GM23338 (cell line): ENCODE measurements at regions not wholly inside any gene's neighbourhood (a gene's known extent, or its start where the extent isn't known, plus 50 kb on each side); places are given as distances from the start of the nearest gene placed in this dataset.

Experiments used
- ETS1 ChIP-seq: IDR thresholded peaks from 2 replicates; pipeline ENCODE4 v1.6.1; 2016; ENCODE audit warnings: antibody characterized with exemption
- EZH2 ChIP-seq: fragments of 200-600 bp; sonication (generic); IDR thresholded peaks from one replicate; pipeline ENCODE4 v1.8.0; 2017; ENCODE audit warnings: antibody characterized with exemption, mild to moderate bottlenecking, low read depth; ENCODE audit not compliant: unreplicated experiment
- EZH2phosphoT487 ChIP-seq: fragments of 200-600 bp; sonication (generic); IDR thresholded peaks from one replicate; pipeline ENCODE4 v1.8.1; 2018; ENCODE audit warnings: antibody characterized with exemption; ENCODE audit not compliant: unreplicated experiment
- JUNB ChIP-seq: IDR thresholded peaks from one replicate; pipeline ENCODE4 v1.6.1; 2016; ENCODE audit warnings: antibody characterized with exemption; ENCODE audit not compliant: unreplicated experiment
- NANOG ChIP-seq: IDR thresholded peaks from 2 replicates; pipeline ENCODE4 v1.6.1; 2016; ENCODE audit warnings: antibody characterized with exemption, borderline replicate concordance
- POLR2AphosphoS5 ChIP-seq: IDR thresholded peaks from 2 replicates; pipeline ENCODE4 v1.6.1; 2016; ENCODE audit warnings: antibody characterized with exemption, low read depth
- REST ChIP-seq: IDR thresholded peaks from one replicate; pipeline ENCODE4 v1.6.1; 2018; ENCODE audit warnings: antibody characterized with exemption; ENCODE audit not compliant: unreplicated experiment
- ZNF331 ChIP-seq: fragments of 250-450 bp; sonication (Bioruptor Pico); IDR thresholded peaks from 2 replicates; pipeline ENCODE4 v1.5.0; 2020; ENCODE audit warnings: low read depth, mild to moderate bottlenecking, moderate library complexity
- ZNF462 ChIP-seq: fragments of 250-450 bp; sonication (Bioruptor Pico); IDR thresholded peaks from 2 replicates; pipeline ENCODE4 v1.5.0; 2020; ENCODE audit warnings: mild to moderate bottlenecking, moderate library complexity
- TF ChIP-seq, protein P1 (sequence below), 2 experiments: fragments of 200-600 bp in 1 of 2; sonication (generic) in 1 of 2; conservative IDR thresholded peaks; 2 replicates each; pipeline versions ENCODE4 v1.5.1 to v1.6.1; 2016 to 2017; ENCODE audit warnings: antibody characterized with exemption in 2 of 2, low read depth in 2 of 2, mild to moderate bottlenecking in 2 of 2, moderate library complexity in 1 of 2

DNA sequence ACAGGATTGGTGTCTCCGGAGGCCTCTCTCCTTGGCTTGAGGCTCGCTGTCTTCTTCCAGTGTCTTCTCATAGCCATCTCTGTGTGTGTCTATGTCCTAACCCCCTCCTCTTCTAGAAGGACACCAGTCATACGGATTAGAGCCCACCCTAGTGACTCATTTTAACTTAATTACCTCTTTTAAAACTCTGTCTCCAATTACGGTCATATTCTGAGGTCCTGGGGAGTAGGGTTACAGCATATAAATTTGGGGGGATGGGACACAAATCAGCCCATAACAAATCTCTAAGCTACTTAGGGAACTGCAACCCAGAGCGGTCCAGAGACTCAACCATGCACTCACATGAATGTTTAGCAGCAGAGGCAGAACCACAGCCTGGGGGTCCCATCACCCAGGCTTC, 56.1 kb upstream of the SASH1 start (continued):
- TF ChIP-seq ZNF462 (CRISPR knock-in tag) (no peak), ETS1 (no peak), EZH2phosphoT487 (no peak), REST (no peak), NANOG (no peak), JUNB (no peak), ZNF331 (CRISPR knock-in tag) (no peak), POLR2AphosphoS5 (no peak), EZH2 (no peak)
- TF ChIP-seq, protein P1, sequence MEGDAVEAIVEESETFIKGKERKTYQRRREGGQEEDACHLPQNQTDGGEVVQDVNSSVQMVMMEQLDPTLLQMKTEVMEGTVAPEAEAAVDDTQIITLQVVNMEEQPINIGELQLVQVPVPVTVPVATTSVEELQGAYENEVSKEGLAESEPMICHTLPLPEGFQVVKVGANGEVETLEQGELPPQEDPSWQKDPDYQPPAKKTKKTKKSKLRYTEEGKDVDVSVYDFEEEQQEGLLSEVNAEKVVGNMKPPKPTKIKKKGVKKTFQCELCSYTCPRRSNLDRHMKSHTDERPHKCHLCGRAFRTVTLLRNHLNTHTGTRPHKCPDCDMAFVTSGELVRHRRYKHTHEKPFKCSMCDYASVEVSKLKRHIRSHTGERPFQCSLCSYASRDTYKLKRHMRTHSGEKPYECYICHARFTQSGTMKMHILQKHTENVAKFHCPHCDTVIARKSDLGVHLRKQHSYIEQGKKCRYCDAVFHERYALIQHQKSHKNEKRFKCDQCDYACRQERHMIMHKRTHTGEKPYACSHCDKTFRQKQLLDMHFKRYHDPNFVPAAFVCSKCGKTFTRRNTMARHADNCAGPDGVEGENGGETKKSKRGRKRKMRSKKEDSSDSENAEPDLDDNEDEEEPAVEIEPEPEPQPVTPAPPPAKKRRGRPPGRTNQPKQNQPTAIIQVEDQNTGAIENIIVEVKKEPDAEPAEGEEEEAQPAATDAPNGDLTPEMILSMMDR (conservative IDR thresholded peaks at IDR 0.05; ENCODE audit: low read depth in 2 of 2): no peak
